OCI-LY7 (cell line): ENCODE measurements at regions not wholly inside any gene's neighbourhood (a gene's known extent, or its start where the extent isn't known, plus 50 kb on each side); places are given as distances from the start of the nearest gene placed in this dataset.

Experiments
- CTCF ChIP-seq: fragments of 200-600 bp; sonication (generic); conservative IDR thresholded peaks from 2 replicates; pipeline ENCODE4 v1.5.1; 2014; ENCODE audit warnings: mild to moderate bottlenecking, antibody characterized with exemption, low read length, moderate library complexity, mixed read lengths
- EZH2phosphoT487 ChIP-seq: fragments of 200-600 bp; sonication (generic); IDR thresholded peaks from 2 replicates; pipeline ENCODE4 v1.6.1; 2018; ENCODE audit warnings: low read depth, borderline replicate concordance, mild to moderate bottlenecking, mixed run types, antibody characterized with exemption, low read length, moderate library complexity, mixed read lengths

- TF ChIP-seq CTCF (no peak), EZH2phosphoT487 (no peak)
Measured at GRCh38 chr1:178621822-178622221, 103.2 kb upstream of the RALGPS2 start.
